ENCODE measurements at regions not wholly inside any gene's neighbourhood (a gene's known extent, or its start where the extent isn't known, plus 50 kb on each side); places are given as distances from the start of the nearest gene placed in this dataset.

GRCh38 chr5:39750661-39751060, 325.9 kb upstream of the DAB2 start:
- H3K27me3 ChIP-seq (ENCODE audit: control insufficient read depth, insufficient read depth, low read length): no peaks in the 10 kb centered on the region
- no peak overlapping the region for H2AFZ ChIP-seq (ENCODE audit: low read length)
- no peak overlapping the region for H3K4me2 ChIP-seq (ENCODE audit: extremely low read depth, insufficient read depth, low read length)
- H3K4me3 ChIP-seq (replicated peaks in 1 of 4; ENCODE audit: control extremely low read depth in 1 of 4, insufficient read depth in 1 of 4, low read depth in 3 of 4, low read length in 4 of 4): no peak overlapping the region
- no peaks in the 10 kb centered on the region for H3K36me3 ChIP-seq (ENCODE audit: control insufficient read depth, insufficient read depth, low read length)
- no peaks in the 10 kb centered on the region for H3K79me2 ChIP-seq (ENCODE audit: control insufficient read depth, insufficient read depth, low read length)
- no peaks in the 10 kb centered on the region for H4K20me1 ChIP-seq (ENCODE audit: control insufficient read depth, extremely low read depth, insufficient read depth, low read length)
- H3K4me1 ChIP-seq (ENCODE audit: control insufficient read depth, extremely low read depth, insufficient read depth, low read length): no peaks in the 10 kb centered on the region
- H3K9ac ChIP-seq (ENCODE audit: insufficient read depth, low read length): no peak overlapping the region
- TF ChIP-seq CTCF (conservative IDR thresholded peaks at IDR 0.05 in 1 of 2, IDR thresholded peaks at IDR 0.05 in 1 of 2; ENCODE audit: low read depth in 1 of 2, low read length in 2 of 2) (no peak), EZH2 (IDR thresholded peaks at IDR 0.05; ENCODE audit: low read length, missing control alignments) (no peak)
- no peaks in the 10 kb centered on the region for H3K9me3 ChIP-seq (ENCODE audit: control insufficient read depth, insufficient read depth, low read depth, low read length)
- H3K27ac ChIP-seq (ENCODE audit: insufficient read depth, low read length): no peak overlapping the region
- no peak for DNase-seq (ENCODE audit: low read depth in 2 of 2)

- Histone ChIP-seq H3K4me3 (replicated peaks in 1 of 4; ENCODE audit: control extremely low read depth in 1 of 4, insufficient read depth in 1 of 4, low read depth in 3 of 4, low read length in 4 of 4) (no peak overlapping the region), H4K20me1 (ENCODE audit: control insufficient read depth, extremely low read depth, insufficient read depth, low read length) (no peaks in the 10 kb centered on the region), H3K36me3 (ENCODE audit: control insufficient read depth, insufficient read depth, low read length) (no peaks in the 10 kb centered on the region), H3K4me1 (ENCODE audit: control insufficient read depth, extremely low read depth, insufficient read depth, low read length) (no peaks in the 10 kb centered on the region), H3K27ac (ENCODE audit: insufficient read depth, low read length) (no peak overlapping the region), H3K9ac (ENCODE audit: insufficient read depth, low read length) (no peak overlapping the region), H3K79me2 (ENCODE audit: control insufficient read depth, insufficient read depth, low read length) (no peaks in the 10 kb centered on the region), H2AFZ (ENCODE audit: low read length) (no peak overlapping the region), H3K27me3 (ENCODE audit: control insufficient read depth, insufficient read depth, low read length) (no peaks in the 10 kb centered on the region), H3K9me3 (ENCODE audit: control insufficient read depth, insufficient read depth, low read depth, low read length) (no peaks in the 10 kb centered on the region), H3K4me2 (ENCODE audit: extremely low read depth, insufficient read depth, low read length) (no peak overlapping the region)
- DNase-seq (ENCODE audit: low read depth in 2 of 2): no peak
- TF ChIP-seq EZH2 (IDR thresholded peaks at IDR 0.05; ENCODE audit: low read length, missing control alignments) (no peak), CTCF (conservative IDR thresholded peaks at IDR 0.05 in 1 of 2, IDR thresholded peaks at IDR 0.05 in 1 of 2; ENCODE audit: low read depth in 1 of 2, low read length in 2 of 2) (no peak)
These were observed 318.1 kb upstream of the DAB2 start for GRCh38 chr5:39742916-39743315.

GRCh38 chr5:39740404-39740803, 315.6 kb upstream of the DAB2 start:
- Histone ChIP-seq H3K27ac (ENCODE audit: insufficient read depth, low read length) (no peak overlapping the region), H3K36me3 (ENCODE audit: control insufficient read depth, insufficient read depth, low read length) (no peaks in the 10 kb centered on the region), H3K4me3 (replicated peaks in 1 of 4; ENCODE audit: control extremely low read depth in 1 of 4, insufficient read depth in 1 of 4, low read depth in 3 of 4, low read length in 4 of 4) (no peak overlapping the region), H3K79me2 (ENCODE audit: control insufficient read depth, insufficient read depth, low read length) (no peaks in the 10 kb centered on the region), H3K9me3 (ENCODE audit: control insufficient read depth, insufficient read depth, low read depth, low read length) (no peaks in the 10 kb centered on the region), H4K20me1 (ENCODE audit: control insufficient read depth, extremely low read depth, insufficient read depth, low read length) (no peaks in the 10 kb centered on the region), H3K4me1 (ENCODE audit: control insufficient read depth, extremely low read depth, insufficient read depth, low read length) (no peaks in the 10 kb centered on the region), H2AFZ (ENCODE audit: low read length) (no peak overlapping the region), H3K27me3 (ENCODE audit: control insufficient read depth, insufficient read depth, low read length) (no peaks in the 10 kb centered on the region), H3K4me2 (ENCODE audit: extremely low read depth, insufficient read depth, low read length) (no peak overlapping the region), H3K9ac (ENCODE audit: insufficient read depth, low read length) (no peak overlapping the region)
- DNase-seq (ENCODE audit: low read depth in 2 of 2): no peak
- TF ChIP-seq EZH2 (IDR thresholded peaks at IDR 0.05; ENCODE audit: low read length, missing control alignments) (no peak), CTCF (conservative IDR thresholded peaks at IDR 0.05 in 1 of 2, IDR thresholded peaks at IDR 0.05 in 1 of 2; ENCODE audit: low read depth in 1 of 2, low read length in 2 of 2) (no peak)

Data from fibroblast of lung (primary cell).